Trophoblast cell (in vitro differentiated cells and primary cell): ENCODE measurements at regions not wholly inside any gene's neighbourhood (a gene's known extent, or its start where the extent isn't known, plus 50 kb on each side); places are given as distances from the start of the nearest gene placed in this dataset.

Experiments used
- DNase-seq, 2 donors: peaks; one replicate each; pipeline ENCODE4 v3.0.0-alpha.2; 2016
- H2AFZ ChIP-seq: 2 replicates; pipeline ENCODE4 v1.6.1; 2013; ENCODE audit warnings: low read length, moderate library complexity, mild to moderate bottlenecking; ENCODE audit not compliant: insufficient read depth, poor library complexity
- H2AK5ac ChIP-seq: 2 replicates; pipeline ENCODE4 v1.6.1; 2013; ENCODE audit warnings: mild to moderate bottlenecking, low read length
- H2BK120ac ChIP-seq: 2 replicates; pipeline ENCODE4 v1.6.1; 2013; ENCODE audit warnings: low read length, mild to moderate bottlenecking, moderate library complexity; ENCODE audit not compliant: insufficient read depth, poor library complexity
- H2BK12ac ChIP-seq: 2 replicates; pipeline ENCODE4 v1.6.1; 2013; ENCODE audit warnings: mild to moderate bottlenecking, low read length, moderate library complexity
- H2BK5ac ChIP-seq: 2 replicates; pipeline ENCODE4 v1.6.1; 2013; ENCODE audit warnings: low read length, low read depth, moderate library complexity, mild to moderate bottlenecking; ENCODE audit not compliant: poor library complexity
- H3K14ac ChIP-seq: 2 replicates; pipeline ENCODE4 v1.6.1; 2013; ENCODE audit warnings: mild to moderate bottlenecking, low read length
- H3K18ac ChIP-seq: 2 replicates; pipeline ENCODE4 v1.6.1; 2013; ENCODE audit warnings: mild to moderate bottlenecking, low read length
- H3K23ac ChIP-seq: 2 replicates; pipeline ENCODE4 v1.6.1; 2013; ENCODE audit warnings: low read length
- H3K27ac ChIP-seq: 2 replicates; pipeline ENCODE4 v1.5.1; 2013; ENCODE audit warnings: low read depth, mild to moderate bottlenecking, inconsistent platforms, low read length, moderate library complexity
- H3K27me3 ChIP-seq: 2 replicates; pipeline ENCODE4 v1.6.1; 2013; ENCODE audit warnings: inconsistent platforms, mild to moderate bottlenecking, low read length, moderate library complexity; ENCODE audit not compliant: insufficient read depth
- H3K36me3 ChIP-seq, 2 experiments: 1 replicate in 1 of 2; 2 replicates in 1 of 2; pipeline ENCODE4 v1.6.1; 2013; ENCODE audit warnings: low read length in 2 of 2, mild to moderate bottlenecking in 2 of 2, moderate library complexity in 1 of 2; ENCODE audit not compliant: insufficient read depth in 2 of 2, control insufficient read depth in 1 of 2
- H3K4ac ChIP-seq: 2 replicates; pipeline ENCODE4 v1.6.1; 2013; ENCODE audit warnings: low read depth, mild to moderate bottlenecking, low read length, moderate library complexity
- H3K4me1 ChIP-seq, 2 experiments: 1 replicate in 1 of 2; 2 replicates in 1 of 2; pipeline ENCODE4 v1.6.1; 2013; ENCODE audit warnings: low read length in 2 of 2, mild to moderate bottlenecking in 2 of 2, moderate library complexity in 1 of 2; ENCODE audit not compliant: insufficient read depth in 2 of 2, control insufficient read depth in 1 of 2
- H3K4me2 ChIP-seq: 2 replicates; pipeline ENCODE4 v1.6.1; 2013; ENCODE audit warnings: inconsistent platforms, mild to moderate bottlenecking, low read length, moderate library complexity
- H3K4me3 ChIP-seq: 2 replicates; pipeline ENCODE4 v1.5.1; 2013; ENCODE audit warnings: mild to moderate bottlenecking, low read depth, low read length, inconsistent platforms
- H3K79me1 ChIP-seq: one replicate; pipeline ENCODE4 v1.6.1; 2013; ENCODE audit warnings: low read length
- H3K79me2 ChIP-seq: 2 replicates; pipeline ENCODE4 v1.6.1; 2013; ENCODE audit warnings: low read length, mild to moderate bottlenecking; ENCODE audit not compliant: control insufficient read depth, insufficient read depth, poor library complexity
- H3K9ac ChIP-seq: 2 replicates; pipeline ENCODE4 v1.6.1; 2013; ENCODE audit warnings: mild to moderate bottlenecking, low read length
- H3K9me3 ChIP-seq: 2 replicates; pipeline ENCODE4 v1.6.1; 2013; ENCODE audit warnings: low read depth, mild to moderate bottlenecking, control low read depth, inconsistent platforms, low read length; ENCODE audit not compliant: insufficient read depth
- H4K12ac ChIP-seq: 2 replicates; pipeline ENCODE4 v1.6.1; 2013; ENCODE audit warnings: low read depth, mild to moderate bottlenecking, low read length, moderate library complexity
- H4K8ac ChIP-seq: 2 replicates; pipeline ENCODE4 v1.6.1; 2013; ENCODE audit warnings: low read depth, mild to moderate bottlenecking, low read length, moderate library complexity
- H4K91ac ChIP-seq: one replicate; pipeline ENCODE4 v1.6.1; 2013; ENCODE audit warnings: low read depth, mild to moderate bottlenecking, low read length, moderate library complexity
- WGBS: extraction: QIAGEN DNeasy Blood & Tissue Kit; methylation state at CpG from one replicate; pipeline ENCODE4 v1.1.7; 2013; ENCODE audit warnings: missing lambda C conversion rate; ENCODE audit not compliant: insufficient read length, insufficient coverage; ENCODE audit errors: extremely low coverage; 5-methylcytosine and 5-hydroxymethylcytosine counted together

DNA sequence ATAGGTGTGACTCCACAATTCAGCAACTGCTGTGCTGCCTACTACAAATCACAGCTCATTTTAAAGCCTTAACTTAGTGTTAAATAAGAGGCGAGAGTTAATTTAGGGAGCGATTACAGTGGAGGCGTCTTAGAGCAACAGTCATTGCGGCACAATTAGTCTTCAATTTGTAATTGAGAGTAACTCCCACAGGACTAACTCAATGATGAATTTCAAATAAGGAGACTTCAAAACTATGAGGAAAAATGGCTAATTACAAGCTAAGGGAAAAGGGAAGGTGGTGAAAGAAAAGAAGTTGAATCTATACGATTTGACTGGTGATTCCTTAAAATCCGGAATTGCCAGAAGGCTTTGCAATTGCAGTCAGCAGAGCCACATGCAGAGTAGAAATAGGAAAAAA is 63.7 kb upstream of the FOXB1 start:
- Histone ChIP-seq H3K79me2 (no peaks in the 10 kb centered on the region), H3K4me1 (peaks cover 0 to 3% of the 10 kb centered on the region in 2 experiments), H3K23ac (no peak overlapping the region), H3K9ac (no peak overlapping the region), H4K8ac (no peak overlapping the region), H2BK12ac (no peak overlapping the region), H2AK5ac (no peak overlapping the region), H3K36me3 (no peaks in the 10 kb centered on the region), H2AFZ (no peak overlapping the region), H4K12ac (no peak overlapping the region), H2BK120ac (no peak overlapping the region), H3K18ac (no peak overlapping the region), H3K4ac (no peak overlapping the region), H4K91ac (no peak overlapping the region), H3K27me3 (no peaks in the 10 kb centered on the region), H3K4me3 (no peak overlapping the region), H3K9me3 (no peaks in the 10 kb centered on the region), H3K27ac (no peak overlapping the region), H3K4me2 (no peak overlapping the region), H2BK5ac (no peak overlapping the region), H3K79me1 (no peaks in the 10 kb centered on the region), H3K14ac (no peak overlapping the region)
- DNase-seq = no peak
- no CpG with 5 or more reads among the region's 6 CpGs for WGBS

GRCh38 chr15:59936741-59937140 is 67.4 kb upstream of the FOXB1 start:
- no peak for DNase-seq
- WGBS = no CpG with 5 or more reads among the region's 8 CpGs
- H3K4me1 ChIP-seq = peaks cover 0 to 2% of the 10 kb centered on the region in 2 experiments
- no peak overlapping the region for H4K8ac ChIP-seq
- no peak overlapping the region for H2AFZ ChIP-seq
- H3K23ac ChIP-seq = no peak overlapping the region
- no peak overlapping the region for H2BK5ac ChIP-seq
- no peaks in the 10 kb centered on the region for H3K36me3 ChIP-seq
- H3K79me1 ChIP-seq = no peaks in the 10 kb centered on the region
- H2AK5ac ChIP-seq = no peak overlapping the region
- H4K91ac ChIP-seq = no peak overlapping the region
- H3K27ac ChIP-seq = no peak overlapping the region
- no peaks in the 10 kb centered on the region for H3K79me2 ChIP-seq
- no peak overlapping the region for H3K14ac ChIP-seq
- no peak overlapping the region for H3K9ac ChIP-seq
- no peak overlapping the region for H3K4me2 ChIP-seq
- no peak overlapping the region for H2BK12ac ChIP-seq
- no peak overlapping the region for H3K18ac ChIP-seq
- H3K4ac ChIP-seq = no peak overlapping the region
- H4K12ac ChIP-seq = no peak overlapping the region
- no peak overlapping the region for H3K4me3 ChIP-seq
- no peaks in the 10 kb centered on the region for H3K9me3 ChIP-seq
- H3K27me3 ChIP-seq = no peaks in the 10 kb centered on the region
- H2BK120ac ChIP-seq = no peak overlapping the region

DNA sequence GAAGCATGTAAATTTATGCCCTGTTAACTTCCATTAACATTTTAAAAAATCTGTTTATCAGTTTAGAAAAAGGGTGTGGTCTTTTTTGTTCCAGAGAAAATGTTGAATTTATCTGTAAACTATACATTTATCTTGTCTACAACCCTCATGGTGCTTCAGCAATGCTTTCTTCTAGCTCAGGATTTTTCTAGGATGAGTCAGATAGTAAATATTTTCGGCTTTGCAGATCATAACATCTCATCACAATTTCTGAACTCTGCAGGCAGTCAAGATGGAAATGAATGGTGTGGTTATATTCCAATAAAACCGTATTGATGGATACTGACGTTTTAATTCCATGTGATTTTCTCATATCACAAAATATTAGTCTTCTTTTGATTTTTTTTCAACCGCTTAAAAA is 70.5 kb upstream of the FOXB1 start:
- no peak overlapping the region for H2BK120ac ChIP-seq
- no CpG with 5 or more reads among the region's 4 CpGs for WGBS
- H3K4me3 ChIP-seq = no peak overlapping the region
- H2AK5ac ChIP-seq = no peak overlapping the region
- H3K18ac ChIP-seq = no peak overlapping the region
- H3K4me2 ChIP-seq = no peak overlapping the region
- peaks cover 0 to 2% of the 10 kb centered on the region in 2 experiments for H3K4me1 ChIP-seq
- no peak overlapping the region for H4K12ac ChIP-seq
- H3K23ac ChIP-seq = no peak overlapping the region
- H3K9me3 ChIP-seq = no peaks in the 10 kb centered on the region
- H3K9ac ChIP-seq = no peak overlapping the region
- no peak overlapping the region for H4K8ac ChIP-seq
- no peaks in the 10 kb centered on the region for H3K27me3 ChIP-seq
- H2BK5ac ChIP-seq = no peak overlapping the region
- no peaks in the 10 kb centered on the region for H3K36me3 ChIP-seq
- no peak overlapping the region for H4K91ac ChIP-seq
- DNase-seq = peak in 1 of 2 donors; percentile 75
- no peak overlapping the region for H2AFZ ChIP-seq
- no peak overlapping the region for H3K27ac ChIP-seq
- no peak overlapping the region for H3K4ac ChIP-seq
- H3K79me2 ChIP-seq = no peaks in the 10 kb centered on the region
- H3K79me1 ChIP-seq = no peaks in the 10 kb centered on the region
- H2BK12ac ChIP-seq = no peak overlapping the region
- H3K14ac ChIP-seq = no peak overlapping the region

DNA sequence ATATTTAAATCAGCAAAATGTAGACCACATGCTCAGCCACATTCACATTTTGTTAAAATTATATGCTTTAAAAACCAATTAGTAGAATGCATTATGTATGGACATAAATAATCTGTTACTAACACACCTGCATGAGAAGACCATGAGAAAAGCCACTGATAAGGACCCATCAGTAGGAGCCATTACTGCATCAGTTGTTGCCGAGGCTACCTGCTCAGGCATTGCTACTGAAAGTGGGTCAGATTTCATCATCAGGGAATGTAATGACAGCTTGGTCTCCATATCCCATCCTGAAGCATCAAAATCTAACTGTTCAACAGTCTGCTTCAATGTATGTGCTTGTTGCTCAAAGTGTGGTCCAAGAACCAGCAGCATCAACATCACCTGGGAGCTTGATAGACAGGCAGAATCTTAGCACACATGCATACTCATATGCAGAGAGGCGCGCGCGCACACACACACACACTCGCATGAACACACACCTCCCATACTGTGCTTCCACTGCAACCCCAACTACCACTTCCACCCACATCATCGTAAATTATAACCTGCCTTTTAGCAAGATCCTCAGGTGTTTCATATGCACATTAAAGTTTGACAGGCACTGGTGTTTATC is 72.4 kb upstream of the FOXB1 start:
- Histone ChIP-seq H3K4me2 (no peak overlapping the region), H3K79me1 (no peaks in the 10 kb centered on the region), H4K91ac (no peak overlapping the region), H4K12ac (no peak overlapping the region), H2BK12ac (no peak overlapping the region), H2AK5ac (no peak overlapping the region), H3K79me2 (no peaks in the 10 kb centered on the region), H3K4ac (no peak overlapping the region), H3K18ac (no peak overlapping the region), H3K4me1 (peaks cover 0 to 2% of the 10 kb centered on the region in 2 experiments), H3K4me3 (no peak overlapping the region), H4K8ac (no peak overlapping the region), H2AFZ (no peak overlapping the region), H3K14ac (no peak overlapping the region), H3K27ac (no peak overlapping the region), H3K9ac (no peak overlapping the region), H3K36me3 (no peaks in the 10 kb centered on the region), H2BK120ac (no peak overlapping the region), H2BK5ac (no peak overlapping the region), H3K9me3 (no peaks in the 10 kb centered on the region), H3K23ac (no peak overlapping the region), H3K27me3 (no peaks in the 10 kb centered on the region)
- DNase-seq = no peak
- no CpG with 5 or more reads among the region's 7 CpGs for WGBS
